AG09319 (cell line): ENCODE measurements at regions not wholly inside any gene's neighbourhood (a gene's known extent, or its start where the extent isn't known, plus 50 kb on each side); places are given as distances from the start of the nearest gene placed in this dataset.
"Not testable (repeated sequence)": the region's sequence is repeated elsewhere in the genome, so short reads cannot be mapped to it uniquely, and the experiment has no call there.

Experiments used
- DNase-seq: peaks from one replicate; pipeline ENCODE4 v3.0.0-alpha.2; 2010; ENCODE audit warnings: low read depth; ENCODE audit errors: extremely low read depth
- TF ChIP-seq, protein P1 (sequence below): IDR thresholded peaks from 2 replicates; pipeline ENCODE4 v1.5.1; 2011; ENCODE audit warnings: low read depth, mild to moderate bottlenecking, inconsistent platforms, low read length, moderate library complexity

DNA sequence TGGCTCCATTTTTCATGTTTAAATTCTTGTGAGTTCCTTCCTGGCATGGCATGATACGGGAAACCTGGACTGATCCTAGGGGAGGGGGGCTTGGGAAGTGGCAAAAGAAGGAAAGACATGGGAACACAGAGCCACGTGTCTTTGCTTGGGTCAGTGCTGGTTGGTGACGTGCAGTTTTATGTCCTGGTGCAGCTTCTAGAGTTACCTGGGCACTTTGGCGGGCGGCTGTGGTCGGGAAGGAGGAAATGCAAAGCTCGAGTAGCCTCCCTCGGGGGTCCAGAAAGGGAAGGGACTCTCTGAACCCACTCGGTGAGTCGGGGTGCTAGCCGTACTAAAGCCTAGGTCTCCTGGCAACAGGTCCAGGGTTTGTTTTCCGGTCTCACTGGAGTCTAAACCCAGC lies 94.6 kb downstream of the APOB start:
- no peak for DNase-seq

DNA sequence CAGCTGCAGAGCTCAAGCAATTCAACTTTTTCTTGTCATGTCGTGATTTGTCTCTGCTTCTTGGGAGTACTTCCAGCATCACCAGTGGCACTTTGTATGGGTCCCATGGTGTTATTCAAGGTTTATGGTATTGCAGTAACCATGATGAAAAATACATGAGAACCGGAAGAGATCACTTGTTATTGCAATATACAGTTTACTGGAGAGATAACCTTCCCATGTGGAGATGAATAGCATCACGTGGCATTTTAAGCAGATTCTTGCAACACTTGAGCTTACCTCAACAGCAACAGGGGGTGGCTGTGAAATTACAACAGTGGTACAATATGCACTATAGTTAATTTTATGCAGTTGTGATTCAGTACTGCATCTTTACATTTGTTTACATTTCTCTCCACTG lies 97.4 kb downstream of the APOB start:
- TF ChIP-seq, protein P1, sequence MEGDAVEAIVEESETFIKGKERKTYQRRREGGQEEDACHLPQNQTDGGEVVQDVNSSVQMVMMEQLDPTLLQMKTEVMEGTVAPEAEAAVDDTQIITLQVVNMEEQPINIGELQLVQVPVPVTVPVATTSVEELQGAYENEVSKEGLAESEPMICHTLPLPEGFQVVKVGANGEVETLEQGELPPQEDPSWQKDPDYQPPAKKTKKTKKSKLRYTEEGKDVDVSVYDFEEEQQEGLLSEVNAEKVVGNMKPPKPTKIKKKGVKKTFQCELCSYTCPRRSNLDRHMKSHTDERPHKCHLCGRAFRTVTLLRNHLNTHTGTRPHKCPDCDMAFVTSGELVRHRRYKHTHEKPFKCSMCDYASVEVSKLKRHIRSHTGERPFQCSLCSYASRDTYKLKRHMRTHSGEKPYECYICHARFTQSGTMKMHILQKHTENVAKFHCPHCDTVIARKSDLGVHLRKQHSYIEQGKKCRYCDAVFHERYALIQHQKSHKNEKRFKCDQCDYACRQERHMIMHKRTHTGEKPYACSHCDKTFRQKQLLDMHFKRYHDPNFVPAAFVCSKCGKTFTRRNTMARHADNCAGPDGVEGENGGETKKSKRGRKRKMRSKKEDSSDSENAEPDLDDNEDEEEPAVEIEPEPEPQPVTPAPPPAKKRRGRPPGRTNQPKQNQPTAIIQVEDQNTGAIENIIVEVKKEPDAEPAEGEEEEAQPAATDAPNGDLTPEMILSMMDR: no peak
- DNase-seq: no peak

More for the DNA sequence above, 94.6 kb downstream of the APOB start:
- TF ChIP-seq, protein P1: no peak

DNA sequence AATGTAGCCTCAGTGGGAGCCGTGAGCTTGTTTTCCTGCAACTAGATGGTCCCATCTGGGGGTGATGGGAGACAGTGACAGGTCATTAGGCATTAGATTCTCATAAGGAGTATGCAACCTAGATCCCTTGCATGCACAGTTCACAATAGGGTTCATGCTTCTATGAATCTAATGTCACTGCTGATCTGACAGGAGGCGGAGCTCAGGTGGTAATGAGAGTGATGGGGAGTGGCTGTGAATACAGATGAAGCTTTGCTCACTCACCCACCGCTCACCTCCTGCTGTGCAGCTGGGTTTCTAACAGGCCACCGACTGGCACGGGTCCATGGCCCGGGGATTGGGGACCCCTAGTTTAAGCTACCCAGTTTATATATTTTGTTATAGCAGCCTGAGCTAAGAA lies 100.2 kb downstream of the APOB start:
- DNase-seq: not testable (repeated sequence)

DNA sequence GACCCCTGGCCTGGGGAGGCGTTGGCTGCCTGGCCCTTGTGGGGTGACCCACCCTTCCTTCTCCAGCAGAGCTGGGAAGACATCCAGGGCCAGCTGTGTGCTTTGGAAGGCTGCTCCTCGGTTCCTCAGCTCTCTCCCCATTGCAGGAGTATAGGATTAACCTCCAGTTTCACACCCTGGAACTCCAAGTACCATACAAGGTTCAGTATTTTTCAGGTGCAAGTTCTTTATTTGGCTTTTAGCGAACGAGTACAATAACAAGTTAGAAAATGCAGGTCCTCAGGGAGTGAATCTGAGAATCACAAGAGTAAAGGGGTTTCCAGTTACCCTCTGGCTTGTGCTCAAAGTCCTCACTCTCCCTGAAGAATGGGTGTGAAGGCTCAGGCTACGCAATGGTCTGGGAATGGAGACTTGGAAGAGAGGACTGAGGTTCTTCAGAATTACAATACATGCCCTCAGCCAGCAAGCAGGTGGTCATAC lies 101.2 kb downstream of the APOB start:
- no peak for DNase-seq
- TF ChIP-seq, protein P1: no peak

DNA sequence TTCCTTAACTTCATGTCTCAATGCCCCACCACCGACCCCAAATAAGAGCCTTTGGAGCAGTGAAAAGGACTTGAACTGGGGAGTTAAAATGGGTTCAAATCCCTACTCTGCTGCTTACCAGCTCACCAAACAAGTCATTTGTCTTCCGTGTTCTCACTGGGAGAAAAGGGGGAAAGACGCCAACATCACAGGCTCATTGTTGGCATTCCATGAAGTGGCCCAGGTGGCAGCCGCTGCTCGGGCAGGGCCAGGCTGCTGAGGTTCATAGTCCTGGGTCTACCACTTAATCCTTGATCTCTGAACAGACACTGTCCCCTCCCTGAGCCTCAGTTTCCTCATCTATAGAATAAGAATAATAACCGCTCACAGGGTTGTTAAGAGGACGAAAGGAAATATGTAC lies 103.0 kb downstream of the APOB start:
- TF ChIP-seq, protein P1: no peak
- DNase-seq: no peak

DNA sequence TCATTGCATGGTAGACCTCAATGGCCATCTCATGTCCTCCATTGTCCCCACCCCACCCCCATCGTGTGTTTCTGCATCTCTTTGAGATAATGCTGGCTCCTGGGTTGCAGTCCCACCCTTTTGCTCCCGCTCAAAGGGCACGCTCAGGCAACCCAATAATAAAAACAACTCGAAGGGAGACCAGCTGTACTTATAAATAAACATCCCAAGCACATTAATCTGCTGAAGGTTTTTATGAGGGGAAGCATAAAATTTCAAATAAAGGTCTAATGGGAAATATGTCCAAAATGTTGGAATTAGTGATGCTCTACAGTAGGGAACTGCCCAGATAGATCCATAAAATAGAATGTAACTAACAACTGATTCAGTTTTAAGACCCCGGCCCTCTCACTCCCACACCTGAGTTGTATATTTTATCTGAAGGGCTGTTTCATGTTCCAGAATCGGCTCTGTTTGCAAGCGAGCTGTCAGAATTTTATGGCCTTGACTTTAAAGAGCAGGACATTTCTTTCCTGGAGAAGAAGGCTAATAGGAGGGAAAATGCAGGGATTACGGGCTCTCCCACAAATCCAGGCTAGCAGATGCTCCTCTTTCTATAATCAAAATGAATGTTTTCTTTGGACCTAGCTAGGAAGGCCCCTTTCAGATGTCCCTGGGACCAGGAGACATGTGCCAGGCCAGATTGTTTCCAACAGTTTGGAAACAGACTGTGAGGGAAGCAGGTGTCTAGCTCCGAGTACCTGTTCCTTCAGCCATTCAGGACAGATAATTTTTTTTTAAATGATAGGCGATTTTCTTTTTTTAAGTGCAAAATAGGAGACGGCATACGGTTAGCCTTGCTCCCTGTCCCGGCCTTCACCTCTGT lies 103.7 kb downstream of the APOB start:
- DNase-seq: no peak
- TF ChIP-seq, protein P1: no peak

DNA sequence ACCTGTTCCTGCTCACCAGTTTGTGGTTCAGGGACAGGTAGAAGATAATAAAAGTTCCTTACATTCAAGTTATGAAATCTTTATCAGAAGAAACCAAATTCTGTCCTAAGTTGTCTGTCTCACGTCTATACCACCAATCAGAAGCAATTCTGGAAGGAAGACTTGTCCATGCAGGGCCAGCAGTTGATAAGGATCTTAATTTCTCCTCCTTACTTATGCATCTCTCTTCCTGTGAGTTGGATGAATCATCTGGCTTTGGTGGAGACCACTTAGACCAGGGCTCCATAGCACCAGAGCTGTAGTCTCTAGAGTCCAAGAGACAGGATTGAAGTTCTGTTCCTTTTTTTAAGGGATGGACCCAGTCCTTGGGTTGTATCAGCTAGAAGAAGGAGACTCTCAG lies 106.5 kb downstream of the APOB start:
- TF ChIP-seq, protein P1: no peak
- DNase-seq: no peak
